Neural cell (in vitro differentiated cells): ENCODE measurements at regions not wholly inside any gene's neighbourhood (a gene's known extent, or its start where the extent isn't known, plus 50 kb on each side); places are given as distances from the start of the nearest gene placed in this dataset.

Experiments used
- H2AFZ ChIP-seq: fragments of 200-600, 300-800 bp; sonication (generic), shearing (Covaris generic); 2 replicates; pipeline ENCODE4 v1.6.0; 2014; ENCODE audit warnings: low read depth, mild to moderate bottlenecking, antibody characterized with exemption, low read length, moderate library complexity
- H3F3A ChIP-seq: fragments of 200-600 bp; shearing (Covaris generic); 2 replicates; pipeline ENCODE4 v1.6.1; 2016; ENCODE audit warnings: mild to moderate bottlenecking, moderate library complexity, mixed read lengths, antibody characterized with exemption, low read length; ENCODE audit not compliant: insufficient read depth, poor library complexity, severe bottlenecking
- H3K27ac ChIP-seq: fragments of 200-600, 300-800 bp; sonication (generic), shearing (Covaris generic); 2 replicates; pipeline ENCODE4 v1.5.1; 2014; ENCODE audit warnings: mild to moderate bottlenecking, low read length, moderate library complexity
- H3K27me3 ChIP-seq: fragments of 300-800, 200-600 bp; sonication (generic), shearing (Covaris generic); 2 replicates; pipeline ENCODE4 v1.6.0; 2014; ENCODE audit warnings: mild to moderate bottlenecking, low read depth, low read length, moderate library complexity; ENCODE audit not compliant: insufficient read depth
- H3K36me3 ChIP-seq: fragments of 300-800, 200-600 bp; sonication (generic), shearing (Covaris generic); 2 replicates; pipeline ENCODE4 v1.5.1; 2014; ENCODE audit warnings: mild to moderate bottlenecking, antibody characterized with exemption, low read length, moderate library complexity; ENCODE audit not compliant: insufficient read depth
- H3K4me2 ChIP-seq: fragments of 300-800, 200-600 bp; sonication (generic), shearing (Covaris generic); 2 replicates; pipeline ENCODE4 v1.6.0; 2014; ENCODE audit warnings: mild to moderate bottlenecking, low read length
- H3K4me3 ChIP-seq: fragments of 300-800, 200-600 bp; sonication (generic), shearing (Covaris generic); 2 replicates; pipeline ENCODE4 v1.5.1; 2014; ENCODE audit warnings: mild to moderate bottlenecking, low read length, moderate library complexity
- H3K79me2 ChIP-seq: fragments of 200-600 bp; shearing (Covaris generic); replicated peaks from 2 replicates; pipeline ENCODE4 v1.6.0; 2014; ENCODE audit warnings: mild to moderate bottlenecking, low read length, moderate library complexity; ENCODE audit not compliant: insufficient read depth
- H3K9ac ChIP-seq: fragments of 300-800, 200-600 bp; sonication (generic), shearing (Covaris generic); 2 replicates; pipeline ENCODE4 v1.6.1; 2016; ENCODE audit warnings: mild to moderate bottlenecking, low read length, mixed read lengths
- H3K9me2 ChIP-seq: fragments of 200-600 bp; shearing (Covaris generic); 2 replicates; pipeline ENCODE4 v1.6.1; 2016; ENCODE audit warnings: mild to moderate bottlenecking, low read length, mixed read lengths; ENCODE audit not compliant: insufficient read depth
- H3K9me3 ChIP-seq: fragments of 200-600, 300-800 bp; sonication (generic), shearing (Covaris generic); 2 replicates; pipeline ENCODE4 v1.6.1; 2016; ENCODE audit warnings: mild to moderate bottlenecking, mixed run types, low read length, moderate library complexity, mixed read lengths
- H4K20me1 ChIP-seq: fragments of 200-600 bp; shearing (Covaris generic); 2 replicates; pipeline ENCODE4 v1.6.1; 2016; ENCODE audit warnings: mild to moderate bottlenecking, mixed run types; ENCODE audit not compliant: insufficient read depth
- CTCF ChIP-seq: fragments of 450-650 bp; IDR thresholded peaks from 2 replicates; pipeline ENCODE4 v1.5.1; 2014; ENCODE audit warnings: antibody characterized with exemption, mild to moderate bottlenecking, moderate library complexity; ENCODE audit not compliant: poor library complexity, severe bottlenecking
- EP300 ChIP-seq: fragments of 450-650 bp; conservative IDR thresholded peaks from 2 replicates; pipeline ENCODE4 v1.6.1; 2014; ENCODE audit warnings: antibody characterized with exemption, mild to moderate bottlenecking, moderate library complexity; ENCODE audit not compliant: poor library complexity, severe bottlenecking
- EZH2 ChIP-seq: fragments of 200-600, 300-800 bp; shearing (Covaris generic), sonication (generic); IDR thresholded peaks from 2 replicates; pipeline ENCODE4 v1.6.1; 2014; ENCODE audit warnings: antibody characterized with exemption, low read length, borderline replicate concordance, mild to moderate bottlenecking; ENCODE audit not compliant: insufficient read depth, poor library complexity, severe bottlenecking
- MXI1 ChIP-seq: fragments of 450-650 bp; conservative IDR thresholded peaks from 2 replicates; pipeline ENCODE4 v1.6.1; 2014; ENCODE audit warnings: antibody characterized with exemption, mild to moderate bottlenecking; ENCODE audit not compliant: poor library complexity, severe bottlenecking
- POLR2AphosphoS5 ChIP-seq: IDR thresholded peaks from 2 replicates; pipeline ENCODE4 v1.6.1; 2012
- RAD21 ChIP-seq: fragments of 450-650 bp; conservative IDR thresholded peaks from 2 replicates; pipeline ENCODE4 v1.6.1; 2014; ENCODE audit warnings: antibody characterized with exemption, mild to moderate bottlenecking, moderate library complexity
- REST ChIP-seq: IDR thresholded peaks from 2 replicates; pipeline ENCODE4 v1.6.1; 2012; ENCODE audit warnings: borderline replicate concordance
- SMC3 ChIP-seq: fragments of 450-650 bp; conservative IDR thresholded peaks from 2 replicates; pipeline ENCODE4 v1.6.1; 2014; ENCODE audit warnings: antibody characterized with exemption, mild to moderate bottlenecking, moderate library complexity; ENCODE audit not compliant: poor library complexity
- TAF1 ChIP-seq: IDR thresholded peaks from 2 replicates; pipeline ENCODE4 v1.6.1; 2012; ENCODE audit warnings: low read depth

- Histone ChIP-seq H3F3A (no peaks in the 10 kb centered on the region), H3K9me2 (no peaks in the 10 kb centered on the region), H3K9ac (no peak overlapping the region), H2AFZ (no peak overlapping the region), H3K9me3 (no peaks in the 10 kb centered on the region), H3K79me2 (no peaks in the 10 kb centered on the region), H3K4me2 (no peak overlapping the region), H3K36me3 (no peaks in the 10 kb centered on the region), H3K4me3 (no peak overlapping the region), H4K20me1 (no peaks in the 10 kb centered on the region), H3K27me3 (no peaks in the 10 kb centered on the region), H3K27ac (no peak overlapping the region)
- TF ChIP-seq RAD21 (no peak), POLR2AphosphoS5 (no peak), MXI1 (no peak), EP300 (no peak), REST (no peak)
Measured at GRCh38 chr21:15135867-15136629, 71.2 kb upstream of the NRIP1 start.

GRCh38 chr21:15138490-15138889, 73.7 kb upstream of the NRIP1 start:
- Histone ChIP-seq H3K9me2 (no peaks in the 10 kb centered on the region), H3K4me2 (no peak overlapping the region), H3K9me3 (no peaks in the 10 kb centered on the region), H3F3A (no peaks in the 10 kb centered on the region), H3K9ac (no peak overlapping the region), H3K27ac (no peak overlapping the region), H3K36me3 (no peaks in the 10 kb centered on the region), H3K79me2 (no peaks in the 10 kb centered on the region), H3K27me3 (no peaks in the 10 kb centered on the region), H3K4me3 (no peak overlapping the region), H4K20me1 (no peaks in the 10 kb centered on the region), H2AFZ (no peak overlapping the region)
- no peak for TF ChIP-seq RAD21
- no peak for TF ChIP-seq SMC3
- TF ChIP-seq EP300, result no peak
- TF ChIP-seq CTCF, result no peak
- no peak for TF ChIP-seq TAF1
- no peak for TF ChIP-seq REST
- no peak for TF ChIP-seq EZH2
